ENCODE measurements at regions not wholly inside any gene's neighbourhood (a gene's known extent, or its start where the extent isn't known, plus 50 kb on each side); places are given as distances from the start of the nearest gene placed in this dataset.

DNA sequence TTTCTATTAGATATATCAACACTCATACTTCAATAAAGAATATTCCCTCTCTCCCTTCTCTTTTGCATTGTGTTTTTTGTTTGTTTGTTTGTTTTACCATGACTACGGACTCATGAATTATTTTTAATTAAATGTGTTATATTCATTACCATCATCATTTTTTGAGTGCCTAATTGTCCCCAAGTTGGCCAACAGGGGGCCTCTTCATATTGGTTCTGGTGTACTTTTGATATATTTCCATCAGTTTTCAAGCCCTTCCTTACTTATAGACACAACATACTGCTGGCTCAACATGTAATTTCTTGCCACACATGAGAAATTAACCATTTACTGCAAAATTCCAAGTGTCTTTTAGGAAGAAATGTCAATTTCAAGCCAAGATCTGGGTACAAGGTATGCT is 54.5 kb upstream of the GPC6 start:
- no peaks in the 10 kb centered on the region for H3K4me1 ChIP-seq (ENCODE audit: control insufficient read depth in 5 of 5, insufficient read depth in 5 of 5, low read length in 5 of 5)
- H3K9me3 ChIP-seq (ENCODE audit: control insufficient read depth in 4 of 4, insufficient read depth in 3 of 4, low read length in 3 of 4): peaks cover 0 to 4% (median 2%) of the 10 kb centered on the region in 4 donors
- H3K4me3 ChIP-seq: no peak overlapping the region
- ATAC-seq (ENCODE audit: insufficient read depth, low FRiP score) (no peak), DNase-seq (no peak)
- no peak overlapping the region for H3K9ac ChIP-seq (ENCODE audit: insufficient read depth in 1 of 2, low read length in 2 of 2)
- H3K27me3 ChIP-seq (ENCODE audit: control insufficient read depth in 3 of 3, insufficient read depth in 3 of 3, low read length in 2 of 3): no peaks in the 10 kb centered on the region
- WGBS, 2 donors: 71 to 75% methylated on average over 1 of the region's 1 CpG
- TF ChIP-seq, protein P1, sequence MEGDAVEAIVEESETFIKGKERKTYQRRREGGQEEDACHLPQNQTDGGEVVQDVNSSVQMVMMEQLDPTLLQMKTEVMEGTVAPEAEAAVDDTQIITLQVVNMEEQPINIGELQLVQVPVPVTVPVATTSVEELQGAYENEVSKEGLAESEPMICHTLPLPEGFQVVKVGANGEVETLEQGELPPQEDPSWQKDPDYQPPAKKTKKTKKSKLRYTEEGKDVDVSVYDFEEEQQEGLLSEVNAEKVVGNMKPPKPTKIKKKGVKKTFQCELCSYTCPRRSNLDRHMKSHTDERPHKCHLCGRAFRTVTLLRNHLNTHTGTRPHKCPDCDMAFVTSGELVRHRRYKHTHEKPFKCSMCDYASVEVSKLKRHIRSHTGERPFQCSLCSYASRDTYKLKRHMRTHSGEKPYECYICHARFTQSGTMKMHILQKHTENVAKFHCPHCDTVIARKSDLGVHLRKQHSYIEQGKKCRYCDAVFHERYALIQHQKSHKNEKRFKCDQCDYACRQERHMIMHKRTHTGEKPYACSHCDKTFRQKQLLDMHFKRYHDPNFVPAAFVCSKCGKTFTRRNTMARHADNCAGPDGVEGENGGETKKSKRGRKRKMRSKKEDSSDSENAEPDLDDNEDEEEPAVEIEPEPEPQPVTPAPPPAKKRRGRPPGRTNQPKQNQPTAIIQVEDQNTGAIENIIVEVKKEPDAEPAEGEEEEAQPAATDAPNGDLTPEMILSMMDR (IDR thresholded peaks at IDR 0.05; ENCODE audit: control extremely low read depth, extremely low read depth): no peak
- H3K27ac ChIP-seq (ENCODE audit: low read depth in 1 of 2, low read length in 1 of 2): no peak overlapping the region
- no peaks in the 10 kb centered on the region for H3K36me3 ChIP-seq (ENCODE audit: control insufficient read depth in 4 of 4, insufficient read depth in 4 of 4, low read length in 4 of 4)

DNA sequence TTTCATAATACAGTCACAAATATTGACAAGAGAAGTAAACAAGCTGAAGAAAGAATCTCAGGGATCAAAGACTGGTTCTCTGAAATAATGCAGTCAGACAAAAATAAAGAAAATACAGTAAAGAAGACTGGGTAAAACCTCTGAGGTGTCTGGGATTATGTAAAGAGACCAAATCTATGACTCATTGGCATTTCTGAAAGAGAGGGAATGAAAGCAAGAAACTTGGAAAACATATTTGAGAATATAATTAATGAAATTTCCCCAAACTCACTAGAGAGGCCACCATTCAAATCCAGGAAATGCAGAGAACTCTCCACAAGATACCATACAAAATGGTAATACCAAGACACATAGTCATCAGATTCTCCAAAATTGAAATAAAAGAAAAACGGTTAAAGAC is 53.0 kb upstream of the GPC6 start:
- H3K4me3 ChIP-seq: no peak overlapping the region
- H3K27ac ChIP-seq (ENCODE audit: low read depth in 1 of 2, low read length in 1 of 2): no peak overlapping the region
- DNase-seq (no peak), ATAC-seq (ENCODE audit: insufficient read depth, low FRiP score) (no peak)
- H3K9me3 ChIP-seq (ENCODE audit: control insufficient read depth in 4 of 4, insufficient read depth in 3 of 4, low read length in 3 of 4): peaks cover 0 to 4% (median 2%) of the 10 kb centered on the region in 4 donors
- WGBS, 2 donors: 78 to 80% methylated on average over 1 of the region's 1 CpG
- H3K9ac ChIP-seq (ENCODE audit: insufficient read depth in 1 of 2, low read length in 2 of 2): no peak overlapping the region
- TF ChIP-seq, protein P1 (IDR thresholded peaks at IDR 0.05; ENCODE audit: control extremely low read depth, extremely low read depth): no peak
- H3K36me3 ChIP-seq (ENCODE audit: control insufficient read depth in 4 of 4, insufficient read depth in 4 of 4, low read length in 4 of 4): no peaks in the 10 kb centered on the region
- no peaks in the 10 kb centered on the region for H3K27me3 ChIP-seq (ENCODE audit: control insufficient read depth in 3 of 3, insufficient read depth in 3 of 3, low read length in 2 of 3)
- H3K4me1 ChIP-seq (ENCODE audit: control insufficient read depth in 5 of 5, insufficient read depth in 5 of 5, low read length in 5 of 5): no peaks in the 10 kb centered on the region

DNA sequence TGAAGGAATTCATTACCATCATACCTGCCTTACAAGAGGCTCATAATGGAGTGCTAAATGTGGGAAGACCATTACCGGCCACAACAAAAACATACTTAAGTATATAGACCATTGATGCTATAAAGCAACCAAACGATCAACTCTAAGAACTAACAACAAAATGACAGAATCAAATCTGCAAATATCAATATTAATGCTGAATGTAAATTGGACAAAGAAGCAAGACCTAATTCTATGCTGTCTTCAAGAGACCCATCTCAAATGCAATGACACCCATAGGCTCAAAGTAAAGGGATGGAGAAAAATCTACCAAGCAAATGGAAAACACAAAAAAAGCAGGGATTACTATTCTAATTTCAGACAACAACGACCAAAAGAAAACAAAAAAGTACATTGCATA is 52.3 kb upstream of the GPC6 start:
- WGBS, 2 donors: 88 to 91% methylated on average over 3 of the region's 3 CpGs
- H3K36me3 ChIP-seq (ENCODE audit: control insufficient read depth in 4 of 4, insufficient read depth in 4 of 4, low read length in 4 of 4): no peaks in the 10 kb centered on the region
- no peak overlapping the region for H3K4me3 ChIP-seq
- H3K27ac ChIP-seq (ENCODE audit: low read depth in 1 of 2, low read length in 1 of 2): no peak overlapping the region
- H3K4me1 ChIP-seq (ENCODE audit: control insufficient read depth in 5 of 5, insufficient read depth in 5 of 5, low read length in 5 of 5): no peaks in the 10 kb centered on the region
- DNase-seq (no peak), ATAC-seq (ENCODE audit: insufficient read depth, low FRiP score) (no peak)
- H3K9ac ChIP-seq (ENCODE audit: insufficient read depth in 1 of 2, low read length in 2 of 2): no peak overlapping the region
- no peaks in the 10 kb centered on the region for H3K27me3 ChIP-seq (ENCODE audit: control insufficient read depth in 3 of 3, insufficient read depth in 3 of 3, low read length in 2 of 3)
- H3K9me3 ChIP-seq (ENCODE audit: control insufficient read depth in 4 of 4, insufficient read depth in 3 of 4, low read length in 3 of 4): peaks cover 0 to 4% (median 2%) of the 10 kb centered on the region in 4 donors
- TF ChIP-seq, protein P1 (IDR thresholded peaks at IDR 0.05; ENCODE audit: control extremely low read depth, extremely low read depth): no peak
